ENCODE measurements at regions not wholly inside any gene's neighbourhood (a gene's known extent, or its start where the extent isn't known, plus 50 kb on each side); places are given as distances from the start of the nearest gene placed in this dataset.

- H3K9me3 ChIP-seq, result no peaks in the 10 kb centered on the region
- H3K4me1 ChIP-seq, result no peaks in the 10 kb centered on the region
- no peak for TF ChIP-seq POLR2A (IDR thresholded peaks at IDR 0.05; ENCODE audit: low read depth)
- H3K27ac ChIP-seq (replicated peaks in 1 of 4), result no peak overlapping the region
- H3K4me3 ChIP-seq, result no peak overlapping the region
- WGBS, result 22% methylated on average over 2 of the region's 2 CpGs
- intact Hi-C loops (cut with DNase I), result no loop called here
- no peaks in the 10 kb centered on the region for H3K36me3 ChIP-seq
- no peak for DNase-seq (ENCODE audit: extremely low spot score)
- H3K27me3 ChIP-seq, result no peaks in the 10 kb centered on the region
These were observed 412.4 kb upstream of the CBLB start for GRCh38 chr3:106281221-106281620.

- no peaks in the 10 kb centered on the region for H3K36me3 ChIP-seq
- 89% methylated on average over 3 of the region's 3 CpGs for WGBS
- TF ChIP-seq POLR2AphosphoS5 (IDR thresholded peaks at IDR 0.05) (no peak), CTCF (IDR thresholded peaks at IDR 0.05) (no peak), POLR2A (IDR thresholded peaks at IDR 0.05; ENCODE audit: low read depth) (no peak), EP300 (IDR thresholded peaks at IDR 0.05) (no peak)
- H3K27ac ChIP-seq (replicated peaks in 1 of 4), result no peak overlapping the region
- H3K9me3 ChIP-seq, result peaks cover 0 to 9% (median 0%) of the 10 kb centered on the region in 4 donors
- intact Hi-C loops (cut with DNase I), result no loop called here
- no peaks in the 10 kb centered on the region for H3K27me3 ChIP-seq
- no peaks in the 10 kb centered on the region for H3K4me1 ChIP-seq
- no peak overlapping the region for H3K4me3 ChIP-seq
- DNase-seq (ENCODE audit: extremely low spot score), result no peak
These were observed 414.1 kb upstream of the CBLB start for GRCh38 chr3:106282943-106283342.

DNA sequence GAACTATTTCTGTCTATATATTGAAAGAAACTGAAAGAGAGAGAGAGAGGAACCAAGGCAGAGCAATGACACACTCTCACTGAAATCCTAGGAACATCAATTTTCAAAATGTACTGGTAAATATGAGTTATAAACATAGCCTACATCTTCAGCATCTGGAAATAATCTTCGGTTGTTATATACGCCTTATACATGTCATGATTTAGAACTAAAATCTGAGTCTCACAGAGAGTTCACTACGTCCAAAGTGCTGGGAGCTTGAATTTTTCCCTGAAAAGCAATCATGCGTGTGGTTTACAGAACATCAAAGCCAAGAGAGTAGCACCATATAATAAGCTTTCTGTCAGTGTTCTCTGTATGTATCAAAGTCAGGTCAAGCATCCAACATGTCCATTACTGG lies 420.0 kb upstream of the CBLB start:
- intact Hi-C loops (cut with DNase I), result no loop called here
- no peak for DNase-seq (ENCODE audit: extremely low spot score)
- Histone ChIP-seq H3K9me3 (peaks cover 0 to 9% (median 0%) of the 10 kb centered on the region in 4 donors), H3K4me1 (peaks cover 0 to 7% (median 3%) of the 10 kb centered on the region in 4 donors), H3K4me3 (no peak overlapping the region), H3K27ac (replicated peaks in 1 of 4) (no peak overlapping the region), H3K36me3 (no peaks in the 10 kb centered on the region), H3K27me3 (no peaks in the 10 kb centered on the region)
- WGBS, result 94% methylated on average over 4 of the region's 4 CpGs
- TF ChIP-seq EP300 (IDR thresholded peaks at IDR 0.05) (no peak), CTCF (IDR thresholded peaks at IDR 0.05) (no peak), POLR2A (IDR thresholded peaks at IDR 0.05; ENCODE audit: low read depth) (no peak), POLR2AphosphoS5 (IDR thresholded peaks at IDR 0.05) (no peak)

- peaks cover 0 to 7% (median 3%) of the 10 kb centered on the region in 4 donors for H3K4me1 ChIP-seq
- 88% methylated on average over 1 of the region's 1 CpG for WGBS
- no peak for TF ChIP-seq CTCF (IDR thresholded peaks at IDR 0.05)
- TF ChIP-seq POLR2A (IDR thresholded peaks at IDR 0.05; ENCODE audit: low read depth), result no peak
- TF ChIP-seq EP300 (IDR thresholded peaks at IDR 0.05), result no peak
- no peak for TF ChIP-seq POLR2AphosphoS5 (IDR thresholded peaks at IDR 0.05)
- intact Hi-C loops (cut with DNase I), result no loop called here
- H3K36me3 ChIP-seq, result no peaks in the 10 kb centered on the region
- no peak for DNase-seq (ENCODE audit: extremely low spot score)
- H3K4me3 ChIP-seq, result no peak overlapping the region
- peaks cover 0 to 9% (median 0%) of the 10 kb centered on the region in 4 donors for H3K9me3 ChIP-seq
- H3K27me3 ChIP-seq, result no peaks in the 10 kb centered on the region
- no peak overlapping the region for H3K27ac ChIP-seq (replicated peaks in 1 of 4)
These were observed 421.6 kb upstream of the CBLB start for GRCh38 chr3:106290304-106290997.

GRCh38 chr3:106293161-106293560 lies 424.3 kb upstream of the CBLB start:
- no peak overlapping the region for H3K27ac ChIP-seq (replicated peaks in 1 of 4)
- WGBS, result 75% methylated on average over 3 of the region's 3 CpGs
- TF ChIP-seq EP300 (IDR thresholded peaks at IDR 0.05) (no peak), CTCF (IDR thresholded peaks at IDR 0.05) (no peak), POLR2A (IDR thresholded peaks at IDR 0.05; ENCODE audit: low read depth) (no peak), POLR2AphosphoS5 (IDR thresholded peaks at IDR 0.05) (no peak)
- H3K4me1 ChIP-seq, result peaks cover 0 to 7% (median 3%) of the 10 kb centered on the region in 4 donors
- no peaks in the 10 kb centered on the region for H3K9me3 ChIP-seq
- H3K4me3 ChIP-seq, result no peak overlapping the region
- H3K27me3 ChIP-seq, result no peaks in the 10 kb centered on the region
- no peaks in the 10 kb centered on the region for H3K36me3 ChIP-seq
- intact Hi-C loops (cut with DNase I), result no loop called here
- DNase-seq (ENCODE audit: extremely low spot score), result no peak

Measured in esophagus muscularis mucosa (tissue), 4 donors.